Adrenal gland (tissue), 5 donors: ENCODE measurements at regions not wholly inside any gene's neighbourhood (a gene's known extent, or its start where the extent isn't known, plus 50 kb on each side); places are given as distances from the start of the nearest gene placed in this dataset.

Source experiments
- CTCF ChIP-seq, 6 experiments: fragments of 450-650 bp in 4 of 6; fragments of 200-600 bp in 2 of 6; sonication (generic) in 1 of 6; IDR thresholded peaks; 1 replicate in 5 of 6; 2 replicates in 1 of 6; pipeline versions ENCODE4 v1.5.1 to v1.8.0; 2016 to 2021; ENCODE audit warnings: antibody characterized with exemption in 6 of 6, mild to moderate bottlenecking in 2 of 6, moderate library complexity in 1 of 6
- POLR2A ChIP-seq, 2 donors: fragments of 450-650 bp; IDR thresholded peaks; one replicate each; pipeline ENCODE4 v1.6.1; 2017; ENCODE audit warnings: antibody characterized with exemption in 2 of 2, mild to moderate bottlenecking in 2 of 2, moderate library complexity in 1 of 2
- donor health status: DM: no; HTN: no; CAD: no.

GRCh38 chr13:109509154-109509900, 277.1 kb downstream of the IRS2 start:
- no peak for TF ChIP-seq POLR2A (IDR thresholded peaks at IDR 0.05)
- TF ChIP-seq CTCF (IDR thresholded peaks at IDR 0.05), result no peak
